Vagina (tissue), 2 donors: ENCODE measurements at regions not wholly inside any gene's neighbourhood (a gene's known extent, or its start where the extent isn't known, plus 50 kb on each side); places are given as distances from the start of the nearest gene placed in this dataset.
"Not testable (repeated sequence)": the region's sequence is repeated elsewhere in the genome, so short reads cannot be mapped to it uniquely, and the experiment has no call there.

Experiments
- DNase-seq, 2 donors: peaks; one replicate each; pipeline ENCODE4 v3.0.0-alpha.2; 2017; ENCODE audit errors: extremely low spot score in 2 of 2
- H3K27ac ChIP-seq: fragments of 200-600 bp; sonication (generic); one replicate; pipeline ENCODE4 v1.5.1; 2019
- H3K27me3 ChIP-seq: fragments of 200-600 bp; sonication (generic); one replicate; pipeline ENCODE4 v1.5.1; 2019
- H3K36me3 ChIP-seq, 2 donors: fragments of 200-600 bp; sonication (generic); one replicate each; pipeline ENCODE4 v1.5.1; 2017 to 2019
- H3K4me1 ChIP-seq: fragments of 200-600 bp; sonication (generic); one replicate; pipeline ENCODE4 v1.5.1; 2019
- H3K4me3 ChIP-seq, 2 donors: fragments of 200-600 bp; sonication (generic); 1 replicate in 1 of 2; 2 replicates in 1 of 2; pipeline ENCODE4 v1.5.1; 2016 to 2019
- H3K9me3 ChIP-seq: fragments of 200-600 bp; sonication (generic); one replicate; pipeline ENCODE4 v1.5.1; 2019
- POLR2A ChIP-seq, 2 donors: fragments of 450-650 bp; IDR thresholded peaks; one replicate each; pipeline ENCODE4 v1.6.1; 2017; ENCODE audit warnings: antibody characterized with exemption in 2 of 2, mild to moderate bottlenecking in 2 of 2, moderate library complexity in 2 of 2
- POLR2AphosphoS5 ChIP-seq, 2 donors: sonication (generic); formaldehyde crosslinking; IDR thresholded peaks; one replicate each; pipeline ENCODE4 v1.9.0; 2017; ENCODE audit warnings: antibody characterized with exemption in 2 of 2, mild to moderate bottlenecking in 2 of 2, low read depth in 1 of 2; ENCODE audit not compliant: insufficient read depth in 1 of 2
- intact Hi-C: fragments of 100-400 bp; cut with DNase I; formaldehyde crosslinking; loops from one replicate; pipeline ENCODE4 v1.15.1; 2023
- TF ChIP-seq, protein P1 (sequence below), 3 experiments: fragments of 450-650 bp in 2 of 3; fragments of 200-600 bp in 1 of 3; sonication (generic) in 1 of 3; IDR thresholded peaks; one replicate each; pipeline ENCODE4 v1.5.1; 2017 to 2019; ENCODE audit warnings: antibody characterized with exemption in 3 of 3, mild to moderate bottlenecking in 2 of 3, moderate library complexity in 2 of 3

DNA sequence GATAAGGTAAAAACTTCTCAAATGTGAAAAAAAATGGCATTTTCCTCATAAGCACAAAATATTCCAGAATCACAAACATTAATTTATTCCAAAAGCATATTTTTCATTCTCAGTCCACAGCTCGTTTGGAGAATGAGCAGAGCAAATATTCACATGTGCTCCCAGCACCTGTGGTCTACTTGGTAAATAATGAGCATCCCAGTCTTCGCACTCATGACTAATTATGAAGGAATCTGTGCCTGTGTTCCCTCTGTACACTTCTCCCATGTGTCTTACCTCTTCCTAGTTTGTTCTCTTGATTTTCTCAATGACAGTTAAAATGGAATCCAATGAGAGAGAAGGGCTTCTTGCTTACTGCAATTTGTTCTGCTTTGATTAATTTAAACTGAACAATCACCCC lies 671.0 kb upstream of the SOX11 start:
- TF ChIP-seq, protein P1, sequence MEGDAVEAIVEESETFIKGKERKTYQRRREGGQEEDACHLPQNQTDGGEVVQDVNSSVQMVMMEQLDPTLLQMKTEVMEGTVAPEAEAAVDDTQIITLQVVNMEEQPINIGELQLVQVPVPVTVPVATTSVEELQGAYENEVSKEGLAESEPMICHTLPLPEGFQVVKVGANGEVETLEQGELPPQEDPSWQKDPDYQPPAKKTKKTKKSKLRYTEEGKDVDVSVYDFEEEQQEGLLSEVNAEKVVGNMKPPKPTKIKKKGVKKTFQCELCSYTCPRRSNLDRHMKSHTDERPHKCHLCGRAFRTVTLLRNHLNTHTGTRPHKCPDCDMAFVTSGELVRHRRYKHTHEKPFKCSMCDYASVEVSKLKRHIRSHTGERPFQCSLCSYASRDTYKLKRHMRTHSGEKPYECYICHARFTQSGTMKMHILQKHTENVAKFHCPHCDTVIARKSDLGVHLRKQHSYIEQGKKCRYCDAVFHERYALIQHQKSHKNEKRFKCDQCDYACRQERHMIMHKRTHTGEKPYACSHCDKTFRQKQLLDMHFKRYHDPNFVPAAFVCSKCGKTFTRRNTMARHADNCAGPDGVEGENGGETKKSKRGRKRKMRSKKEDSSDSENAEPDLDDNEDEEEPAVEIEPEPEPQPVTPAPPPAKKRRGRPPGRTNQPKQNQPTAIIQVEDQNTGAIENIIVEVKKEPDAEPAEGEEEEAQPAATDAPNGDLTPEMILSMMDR (IDR thresholded peaks at IDR 0.05): no peak
- TF ChIP-seq POLR2A (IDR thresholded peaks at IDR 0.05) (no peak), POLR2AphosphoS5 (IDR thresholded peaks at IDR 0.05; ENCODE audit: insufficient read depth in 1 of 2, low read depth in 1 of 2) (no peak)
- H3K4me1 ChIP-seq: no peaks in the 10 kb centered on the region
- no peak for DNase-seq
- no peaks in the 10 kb centered on the region for H3K36me3 ChIP-seq
- no peaks in the 10 kb centered on the region for H3K27me3 ChIP-seq
- H3K9me3 ChIP-seq: peaks cover 3% of the 10 kb centered on the region
- H3K4me3 ChIP-seq: no peak overlapping the region
- intact Hi-C loops: no loop called here
- no peak overlapping the region for H3K27ac ChIP-seq

DNA sequence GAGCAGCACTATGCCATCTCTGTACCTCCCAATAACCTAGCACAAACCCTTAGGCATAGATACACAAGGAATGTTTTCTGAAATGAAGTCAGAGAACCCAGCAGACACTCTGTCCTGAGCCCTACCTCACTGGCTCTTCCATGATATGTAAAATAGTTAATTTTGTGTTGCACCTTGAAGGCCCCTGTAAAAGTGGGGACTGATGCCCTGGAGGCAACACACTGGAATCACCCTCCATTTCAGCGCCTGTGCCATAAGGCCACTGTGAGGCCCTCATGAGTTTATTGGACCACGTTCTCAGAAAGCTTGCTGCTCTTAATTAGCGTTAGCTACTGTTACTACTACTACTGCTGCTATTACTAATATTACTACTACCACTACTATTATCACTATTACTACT lies 670.1 kb upstream of the SOX11 start:
- no peaks in the 10 kb centered on the region for H3K27me3 ChIP-seq
- H3K27ac ChIP-seq: no peak overlapping the region
- H3K9me3 ChIP-seq: peaks cover 3% of the 10 kb centered on the region
- no peaks in the 10 kb centered on the region for H3K36me3 ChIP-seq
- H3K4me3 ChIP-seq: no peak overlapping the region
- DNase-seq: no peak
- no peaks in the 10 kb centered on the region for H3K4me1 ChIP-seq
- intact Hi-C loops: no loop called here
- no peak for TF ChIP-seq POLR2A (IDR thresholded peaks at IDR 0.05)

DNA sequence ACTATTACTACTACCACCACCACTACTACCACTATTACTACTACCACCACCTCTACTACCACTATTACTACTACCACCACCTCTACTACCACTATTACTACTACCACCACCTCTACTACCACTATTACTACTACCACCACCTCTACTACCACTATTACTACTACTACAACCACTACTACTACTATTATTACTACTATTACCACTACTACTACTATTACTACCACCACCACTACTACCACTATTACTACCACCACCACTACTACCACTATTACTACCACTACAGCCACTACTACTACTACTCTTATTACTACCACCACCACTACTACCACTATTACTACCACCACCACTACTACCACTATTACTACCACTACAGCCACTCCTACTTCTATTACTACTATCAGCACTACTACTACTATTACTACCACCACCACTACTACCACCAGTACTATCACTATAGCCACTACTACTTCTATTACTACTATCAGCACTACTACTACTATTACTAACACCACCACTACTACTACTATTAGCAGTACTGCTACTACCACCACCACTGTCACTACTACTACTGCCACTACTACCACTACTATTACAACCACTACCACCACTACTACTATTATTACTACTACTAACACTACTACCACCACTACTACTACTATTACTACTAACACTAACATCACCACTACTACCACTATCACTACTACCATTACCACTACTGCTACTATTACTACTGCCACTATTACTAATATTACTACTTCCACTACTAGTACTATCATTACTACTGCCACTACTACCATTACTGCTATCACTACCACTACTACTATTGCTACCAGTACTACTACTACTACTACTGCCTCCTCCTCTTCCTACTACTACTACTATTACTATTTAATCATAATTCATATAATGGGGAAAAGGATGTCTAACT lies 669.2 kb upstream of the SOX11 start:
- H3K27me3 ChIP-seq, H3K36me3 ChIP-seq, H3K27ac ChIP-seq, H3K4me1 ChIP-seq, DNase-seq, intact Hi-C loops, H3K9me3 ChIP-seq, H3K4me3 ChIP-seq: not testable (repeated sequence)

DNA sequence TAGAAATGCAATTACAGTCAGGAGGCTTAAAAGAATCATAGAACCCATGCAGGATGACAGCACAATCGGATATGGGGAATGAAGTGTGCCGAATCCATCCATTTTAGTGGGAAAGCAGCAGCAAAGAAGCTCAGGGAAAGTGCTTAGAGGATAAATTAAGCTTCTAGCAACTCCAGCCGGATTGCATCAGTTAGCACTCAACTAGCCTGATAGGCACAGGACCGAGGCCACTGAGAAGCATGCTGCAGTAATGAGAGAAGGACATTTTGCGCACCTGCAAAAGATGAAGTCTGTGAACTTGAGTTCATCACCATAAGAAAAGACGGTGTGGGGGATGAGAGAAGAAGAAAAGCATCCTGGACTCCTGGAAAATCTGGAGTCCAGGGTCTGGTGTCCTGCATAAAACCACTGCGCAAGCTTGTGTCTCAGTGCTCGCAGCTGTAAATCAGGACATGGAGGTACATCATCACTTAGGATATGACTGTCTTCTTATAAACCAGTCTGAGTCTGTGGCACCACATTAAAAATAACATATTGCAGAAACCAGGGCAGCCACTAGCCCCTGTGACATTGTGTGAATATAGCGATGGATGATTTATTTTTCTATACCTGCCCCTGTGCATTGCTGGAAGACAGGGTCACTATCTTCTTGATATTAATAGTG lies 665.5 kb upstream of the SOX11 start:
- no peaks in the 10 kb centered on the region for H3K4me1 ChIP-seq
- TF ChIP-seq POLR2A (IDR thresholded peaks at IDR 0.05) (no peak), POLR2AphosphoS5 (IDR thresholded peaks at IDR 0.05; ENCODE audit: insufficient read depth in 1 of 2, low read depth in 1 of 2) (no peak)
- TF ChIP-seq, protein P1 (IDR thresholded peaks at IDR 0.05): no peak
- no peaks in the 10 kb centered on the region for H3K36me3 ChIP-seq
- peaks cover 3% of the 10 kb centered on the region for H3K9me3 ChIP-seq
- H3K27ac ChIP-seq: no peak overlapping the region
- DNase-seq: no peak
- intact Hi-C loops: no loop called here
- H3K4me3 ChIP-seq: no peak overlapping the region
- no peaks in the 10 kb centered on the region for H3K27me3 ChIP-seq

DNA sequence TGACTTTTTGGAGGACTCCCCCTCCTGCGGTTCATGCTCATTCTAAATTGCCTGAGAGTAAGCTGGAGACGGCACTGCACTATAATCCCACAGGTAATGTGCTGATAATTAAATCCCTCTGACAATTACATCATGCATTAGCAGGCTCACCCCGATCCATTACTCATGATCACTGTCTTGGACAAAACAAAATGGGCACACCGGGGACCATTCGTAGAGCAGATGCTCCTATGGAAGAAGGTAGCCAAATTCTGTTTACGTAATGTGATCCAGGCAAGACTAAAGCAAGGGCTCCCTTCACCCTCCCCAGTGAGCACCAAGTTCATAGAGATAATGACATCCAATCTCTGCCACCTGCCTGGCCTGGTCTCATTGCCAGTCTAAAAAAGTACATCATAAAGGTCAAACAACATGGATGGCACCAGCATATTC lies 657.1 kb upstream of the SOX11 start:
- DNase-seq: no peak
- no peaks in the 10 kb centered on the region for H3K36me3 ChIP-seq
- TF ChIP-seq POLR2AphosphoS5 (IDR thresholded peaks at IDR 0.05; ENCODE audit: insufficient read depth in 1 of 2, low read depth in 1 of 2): no peak
- H3K4me3 ChIP-seq: no peak overlapping the region
- H3K9me3 ChIP-seq: no peaks in the 10 kb centered on the region
- intact Hi-C loops: no loop called here
- no peaks in the 10 kb centered on the region for H3K4me1 ChIP-seq
- H3K27me3 ChIP-seq: no peaks in the 10 kb centered on the region
- no peak overlapping the region for H3K27ac ChIP-seq

DNA sequence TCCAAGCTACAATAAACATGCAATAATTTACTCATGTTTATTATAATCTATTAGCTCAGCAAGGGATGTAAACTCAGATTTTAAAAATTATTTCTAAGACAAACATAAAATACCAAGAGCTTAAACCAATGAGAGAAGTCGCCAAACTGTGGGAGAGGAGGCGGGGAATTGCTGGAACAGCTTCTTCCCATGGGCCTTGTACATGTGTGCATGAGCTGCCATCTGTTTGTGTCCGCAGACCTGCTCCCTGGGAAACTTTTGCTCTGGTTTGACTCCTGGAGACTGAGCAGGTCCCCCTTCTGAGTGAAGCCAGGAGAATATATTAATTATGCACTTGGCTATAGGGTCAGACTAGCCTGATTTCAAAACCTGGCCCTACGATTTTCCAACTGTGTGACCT lies 655.9 kb upstream of the SOX11 start:
- Histone ChIP-seq H3K27ac (no peak overlapping the region), H3K4me3 (no peak overlapping the region), H3K36me3 (no peaks in the 10 kb centered on the region), H3K4me1 (no peaks in the 10 kb centered on the region), H3K27me3 (no peaks in the 10 kb centered on the region), H3K9me3 (no peaks in the 10 kb centered on the region)
- TF ChIP-seq, protein P1 (IDR thresholded peaks at IDR 0.05): no peak
- no peak for TF ChIP-seq POLR2AphosphoS5 (IDR thresholded peaks at IDR 0.05; ENCODE audit: insufficient read depth in 1 of 2, low read depth in 1 of 2)
- no peak for TF ChIP-seq POLR2A (IDR thresholded peaks at IDR 0.05)
- intact Hi-C loops: no loop called here
- no peak for DNase-seq
